GM12892 (cell line): ENCODE measurements at regions not wholly inside any gene's neighbourhood (a gene's known extent, or its start where the extent isn't known, plus 50 kb on each side); places are given as distances from the start of the nearest gene placed in this dataset.

Source experiments
- POLR2A ChIP-seq: IDR thresholded peaks from 2 replicates; pipeline ENCODE4 v1.6.1; 2011; ENCODE audit warnings: low read depth, low read length, control low read depth
- POLR2AphosphoS5 ChIP-seq: IDR thresholded peaks from 2 replicates; pipeline ENCODE4 v1.6.1; 2011; ENCODE audit warnings: low read depth, low read length, control low read depth
- TAF1 ChIP-seq: IDR thresholded peaks from 2 replicates; pipeline ENCODE4 v1.6.1; 2011; ENCODE audit warnings: low read depth, mild to moderate bottlenecking, control low read depth, low read length, borderline replicate concordance

DNA sequence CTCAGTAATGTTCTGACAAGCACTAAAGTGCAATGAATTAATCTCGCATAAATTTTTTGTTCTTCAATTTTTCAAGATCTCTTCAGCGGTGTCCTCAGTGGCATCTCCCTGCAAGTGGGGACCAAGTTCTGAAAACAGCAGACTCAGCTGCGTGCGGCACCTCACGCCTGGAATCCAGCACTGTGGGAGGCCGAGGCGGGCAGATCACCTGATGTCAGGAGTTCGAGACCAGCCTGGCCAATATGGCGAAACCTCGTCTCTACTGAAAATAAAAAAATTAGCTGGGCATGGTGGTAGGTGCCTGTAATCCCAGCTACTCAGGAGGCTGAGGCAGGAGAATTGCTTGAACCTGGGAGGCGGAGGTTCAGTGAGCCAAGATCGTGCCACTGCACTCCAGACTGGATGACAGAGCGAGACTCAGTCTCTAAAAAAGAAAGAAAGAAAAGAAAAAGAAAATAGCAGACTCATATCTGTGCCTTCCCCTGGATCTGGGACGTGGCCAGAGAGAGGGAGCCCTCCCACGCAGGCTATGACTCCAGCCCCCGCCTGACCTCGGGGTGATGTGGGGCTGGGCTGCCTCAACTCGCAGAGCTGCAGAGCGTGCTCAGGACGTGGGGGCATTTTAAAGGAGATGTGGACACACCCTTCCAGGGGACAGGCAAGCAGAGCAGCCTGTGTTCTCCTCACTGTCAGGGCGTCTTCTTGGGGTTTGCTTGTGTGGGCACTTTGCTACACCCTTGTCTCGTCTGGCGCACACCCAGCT is 346.6 kb downstream of the BRD1 start:
- TF ChIP-seq POLR2A: no peak
- TF ChIP-seq TAF1: no peak
- no peak for TF ChIP-seq POLR2AphosphoS5
